SK-N-SH (cell line): ENCODE measurements at regions not wholly inside any gene's neighbourhood (a gene's known extent, or its start where the extent isn't known, plus 50 kb on each side); places are given as distances from the start of the nearest gene placed in this dataset.
"Not testable (repeated sequence)": the region's sequence is repeated elsewhere in the genome, so short reads cannot be mapped to it uniquely, and the experiment has no call there.

Experiments used
- CTCF ChIA-PET: fragments of 300-600, 350-600 bp; formaldehyde crosslinking; extraction: SDS; loops from one replicate; lab custom pipeline; 2021; lab: Yijun Ruan, JAX
- POLR2A ChIA-PET: fragments of 350-600 bp; sonication (Branson Sonifier 250); formaldehyde crosslinking; extraction: SDS; loops from one replicate; lab custom pipeline; 2020; ENCODE audit warnings: antibody characterized with exemption, inconsistent platforms; lab: Yijun Ruan, JAX
- DNase-seq: peaks from one replicate; pipeline ENCODE4 v3.0.0; 2012
- H2AFZ ChIP-seq: fragments of 200-600 bp; sonication (generic); 2 replicates; pipeline ENCODE4 v1.8.1; 2016; ENCODE audit warnings: antibody characterized with exemption, mild to moderate bottlenecking, low read depth
- H3F3A ChIP-seq: fragments of 200-600 bp; sonication (generic); replicated peaks from 2 replicates; pipeline ENCODE3; 2016; ENCODE audit warnings: antibody characterized with exemption, mild to moderate bottlenecking; ENCODE audit not compliant: insufficient read depth
- H3K27ac ChIP-seq, 2 experiments: fragments of 200-500 bp in 1 of 2; fragments of 200-600 bp in 1 of 2; sonication (Bioruptor generic) in 1 of 2; sonication (generic), shearing (Covaris generic) in 1 of 2; 2 replicates each; pipeline versions ENCODE4 v1.5.1 to v1.6.1; 2014 to 2016; ENCODE audit warnings: low read depth in 2 of 2, inconsistent platforms in 1 of 2, low read length in 1 of 2, mild to moderate bottlenecking in 1 of 2, mixed read lengths in 1 of 2
- H3K27me3 ChIP-seq: fragments of 200-600 bp; sonication (generic), shearing (Covaris generic); 2 replicates; pipeline ENCODE4 v1.6.1; 2016; ENCODE audit warnings: mixed run types; ENCODE audit not compliant: insufficient read depth
- H3K36me3 ChIP-seq, 2 experiments: fragments of 200-500 bp in 1 of 2; fragments of 200-600 bp in 1 of 2; sonication (Bioruptor generic) in 1 of 2; sonication (generic) in 1 of 2; replicated peaks in 1 of 2; 2 replicates each; pipeline versions ENCODE3 to v1.5.1; 2014 to 2016; ENCODE audit warnings: low read length in 1 of 2, mild to moderate bottlenecking in 1 of 2; ENCODE audit not compliant: insufficient read depth in 2 of 2, control insufficient read depth in 1 of 2
- H3K4me1 ChIP-seq, 2 experiments: fragments of 200-500 bp in 1 of 2; fragments of 200-600 bp in 1 of 2; sonication (Bioruptor generic) in 1 of 2; sonication (generic), shearing (Covaris generic) in 1 of 2; 2 replicates each; pipeline versions ENCODE4 v1.5.1 to v1.6.1; 2014 to 2016; ENCODE audit warnings: low read depth in 1 of 2, low read length in 1 of 2, mixed run types in 1 of 2; ENCODE audit not compliant: insufficient read depth in 2 of 2, control insufficient read depth in 1 of 2
- H3K4me2 ChIP-seq: fragments of 200-600 bp; sonication (generic), shearing (Covaris generic); 2 replicates; pipeline ENCODE4 v1.6.1; 2017; ENCODE audit warnings: mixed run types
- H3K4me3 ChIP-seq, 2 experiments: fragments of 200-500 bp in 1 of 2; fragments of 200-600 bp in 1 of 2; sonication (Bioruptor generic) in 1 of 2; sonication (generic), shearing (Covaris generic) in 1 of 2; 2 replicates each; pipeline versions ENCODE4 v1.5.1 to v1.8.1; 2014 to 2016; ENCODE audit warnings: low read depth in 2 of 2, inconsistent platforms in 1 of 2, low read length in 1 of 2, mild to moderate bottlenecking in 1 of 2, mixed read lengths in 1 of 2, moderate library complexity in 1 of 2
- H3K79me2 ChIP-seq: fragments of 200-600 bp; sonication (generic); 2 replicates; pipeline ENCODE4 v1.8.1; 2017; ENCODE audit warnings: mild to moderate bottlenecking; ENCODE audit not compliant: insufficient read depth
- H3K9ac ChIP-seq: fragments of 200-600 bp; sonication (generic); 2 replicates; pipeline ENCODE4 v1.6.1; 2017; ENCODE audit warnings: mixed run types
- H3K9me2 ChIP-seq: fragments of 200-600 bp; sonication (generic); 2 replicates; pipeline ENCODE4 v1.6.1; 2017; ENCODE audit warnings: mixed run types
- H3K9me3 ChIP-seq: fragments of 200-600 bp; sonication (generic); 2 replicates; pipeline ENCODE4 v1.6.1; 2017; ENCODE audit warnings: mixed run types, mild to moderate bottlenecking, moderate library complexity
- H4K20me1 ChIP-seq: fragments of 200-600 bp; sonication (generic); 2 replicates; pipeline ENCODE4 v1.6.1; 2017; ENCODE audit warnings: mild to moderate bottlenecking, mixed run types; ENCODE audit not compliant: insufficient read depth
- EP300 ChIP-seq, 2 experiments: IDR thresholded peaks; 2 replicates each; pipeline versions ENCODE4 v1.4.0 to v1.6.1; 2012; ENCODE audit warnings: borderline replicate concordance in 1 of 2, low read depth in 1 of 2, low read length in 1 of 2
- EZH2phosphoT487 ChIP-seq: fragments of 200-600 bp; sonication (generic); IDR thresholded peaks from 2 replicates; pipeline ENCODE4 v1.6.1; 2017; ENCODE audit warnings: low read depth, mixed run types, mild to moderate bottlenecking, antibody characterized with exemption, moderate library complexity, borderline replicate concordance
- MXI1 ChIP-seq: IDR thresholded peaks from 2 replicates; pipeline ENCODE4 v1.6.1; 2012; ENCODE audit warnings: mild to moderate bottlenecking, low read depth, low read length, improper control_type of control experiment
- SIN3A ChIP-seq: IDR thresholded peaks from 2 replicates; pipeline ENCODE4 v1.6.1; 2012; ENCODE audit warnings: low read depth, mild to moderate bottlenecking, low read length, moderate library complexity, borderline replicate concordance
- TAF1 ChIP-seq: IDR thresholded peaks from 2 replicates; pipeline ENCODE4 v1.6.1; 2012; ENCODE audit warnings: low read depth, mild to moderate bottlenecking, low read length, moderate library complexity, borderline replicate concordance
- USF1 ChIP-seq: IDR thresholded peaks from 2 replicates; pipeline ENCODE4 v1.4.0; 2012; ENCODE audit warnings: low read depth, borderline replicate concordance
- USF2 ChIP-seq: fragments of 150-350 bp; IDR thresholded peaks from 2 replicates; pipeline ENCODE4 v1.6.1; 2017; ENCODE audit warnings: antibody characterized with exemption, low read length, low read depth, borderline replicate concordance
- WGBS: methylation state at CpG from one replicate; pipeline ENCODE4 v1.1.6; 2017; ENCODE audit warnings: low lambda C conversion rate; 5-methylcytosine and 5-hydroxymethylcytosine counted together

- POLR2A ChIA-PET, result no interaction called here
Measured at GRCh38 chr5:126027652-126028051, 395.6 kb upstream of the GRAMD2B start.

GRCh38 chr5:126028336-126028735 is 394.9 kb upstream of the GRAMD2B start:
- no peak overlapping the region for H2AFZ ChIP-seq
- POLR2A ChIA-PET, result no interaction called here
- no peaks in the 10 kb centered on the region for H3K27me3 ChIP-seq
- no peaks in the 10 kb centered on the region for H3K79me2 ChIP-seq
- H3K9ac ChIP-seq, result no peak overlapping the region
- H3F3A ChIP-seq, result no peaks in the 10 kb centered on the region
- DNase-seq, result no peak
- no peak overlapping the region for H3K27ac ChIP-seq
- no peaks in the 10 kb centered on the region for H4K20me1 ChIP-seq
- TF ChIP-seq TAF1 (no peak), EZH2phosphoT487 (no peak)
- no peaks in the 10 kb centered on the region for H3K36me3 ChIP-seq
- WGBS, result 68% methylated on average over 2 of the region's 2 CpGs
- no peak overlapping the region for H3K4me3 ChIP-seq
- no peak overlapping the region for H3K4me2 ChIP-seq
- CTCF ChIA-PET, result no interaction called here
- no peaks in the 10 kb centered on the region for H3K9me3 ChIP-seq
- no peaks in the 10 kb centered on the region; a peak in 1 of 4 replicates for H3K4me1 ChIP-seq
- no peaks in the 10 kb centered on the region for H3K9me2 ChIP-seq

More at GRCh38 chr5:126027652-126028051, 395.6 kb upstream of the GRAMD2B start:
- Histone ChIP-seq H3K9ac (no peak overlapping the region), H3K4me1 (no peaks in the 10 kb centered on the region; a peak in 1 of 4 replicates), H3K4me2 (no peak overlapping the region), H3F3A (no peaks in the 10 kb centered on the region), H3K9me2 (no peaks in the 10 kb centered on the region), H2AFZ (no peak overlapping the region), H3K4me3 (no peak overlapping the region), H4K20me1 (no peaks in the 10 kb centered on the region), H3K79me2 (no peaks in the 10 kb centered on the region), H3K9me3 (no peaks in the 10 kb centered on the region), H3K27ac (no peak overlapping the region), H3K27me3 (no peaks in the 10 kb centered on the region), H3K36me3 (no peaks in the 10 kb centered on the region)
- 53% methylated on average over 2 of the region's 2 CpGs for WGBS
- CTCF ChIA-PET, result no interaction called here
- TF ChIP-seq EP300 (IDR thresholded peaks at IDR 0.05; ENCODE audit: borderline replicate concordance in 1 of 2, low read depth in 1 of 2, low read length in 1 of 2), result no peak
- no peak for TF ChIP-seq SIN3A
- TF ChIP-seq TAF1, result no peak
- no peak for TF ChIP-seq USF2
- no peak for TF ChIP-seq MXI1
- TF ChIP-seq USF1, result no peak
- DNase-seq, result no peak

- CTCF ChIA-PET, H3K9ac ChIP-seq, H3K27me3 ChIP-seq, H3F3A ChIP-seq, H4K20me1 ChIP-seq, H3K27ac ChIP-seq, H3K4me2 ChIP-seq, H2AFZ ChIP-seq, H3K4me1 ChIP-seq, H3K4me3 ChIP-seq, H3K9me3 ChIP-seq, H3K36me3 ChIP-seq, DNase-seq, H3K9me2 ChIP-seq, H3K79me2 ChIP-seq, POLR2A ChIA-PET: not testable (repeated sequence)
- WGBS, result 55% methylated on average over 1 of the region's 1 CpG
Measured at GRCh38 chr5:126029282-126029681, 393.9 kb upstream of the GRAMD2B start.
